H9 (cell line): ENCODE measurements at regions not wholly inside any gene's neighbourhood (a gene's known extent, or its start where the extent isn't known, plus 50 kb on each side); places are given as distances from the start of the nearest gene placed in this dataset.

Source experiments
- DNase-seq: peaks from one replicate; pipeline ENCODE4 v3.0.0-alpha.2; 2017
- H2AFZ ChIP-seq: one replicate; pipeline ENCODE4 v1.6.1; 2013; ENCODE audit warnings: mild to moderate bottlenecking, low read length, control low read depth, moderate library complexity
- H2AK5ac ChIP-seq: 2 replicates; pipeline ENCODE4 v1.6.1; 2013; ENCODE audit warnings: low read length, control low read depth, mixed read lengths; ENCODE audit not compliant: insufficient read length
- H2BK120ac ChIP-seq: one replicate; pipeline ENCODE4 v1.6.1; 2013; ENCODE audit warnings: low read depth, mild to moderate bottlenecking, low read length, control low read depth, inconsistent platforms; ENCODE audit not compliant: poor library complexity, severe bottlenecking
- H2BK12ac ChIP-seq: 2 replicates; pipeline ENCODE4 v1.6.1; 2013; ENCODE audit warnings: low read length, control low read depth, mixed read lengths, low read depth; ENCODE audit not compliant: insufficient read length
- H2BK15ac ChIP-seq: 2 replicates; pipeline ENCODE4 v1.6.1; 2013; ENCODE audit warnings: low read depth, low read length, control low read depth
- H2BK20ac ChIP-seq: one replicate; pipeline ENCODE4 v1.6.1; 2013; ENCODE audit warnings: low read depth, mild to moderate bottlenecking, low read length, control low read depth, inconsistent platforms; ENCODE audit not compliant: poor library complexity, severe bottlenecking
- H2BK5ac ChIP-seq: 2 replicates; pipeline ENCODE4 v1.6.1; 2013; ENCODE audit warnings: low read length, control low read depth, mixed read lengths; ENCODE audit not compliant: insufficient read length
- H3K14ac ChIP-seq: 2 replicates; pipeline ENCODE4 v1.6.1; 2013; ENCODE audit warnings: low read length, control low read depth; ENCODE audit not compliant: insufficient read depth
- H3K18ac ChIP-seq: 2 replicates; pipeline ENCODE4 v1.6.1; 2013; ENCODE audit warnings: low read depth, mild to moderate bottlenecking, mixed read lengths, low read length, control low read depth; ENCODE audit not compliant: insufficient read length
- H3K23ac ChIP-seq: 2 replicates; pipeline ENCODE4 v1.6.1; 2013; ENCODE audit warnings: low read length, control low read depth, mixed read lengths, low read depth; ENCODE audit not compliant: insufficient read length
- H3K23me2 ChIP-seq: 2 replicates; pipeline ENCODE4 v1.6.1; 2013; ENCODE audit warnings: low read depth, mild to moderate bottlenecking, mixed read lengths, low read length, control low read depth; ENCODE audit not compliant: insufficient read length, poor library complexity, severe bottlenecking
- H3K27ac ChIP-seq: 2 replicates; pipeline ENCODE4 v1.5.1; 2013; ENCODE audit warnings: low read length, control low read depth, mixed read lengths, low read depth; ENCODE audit not compliant: insufficient read length
- H3K27me3 ChIP-seq: 2 replicates; pipeline ENCODE4 v1.6.1; 2013; ENCODE audit warnings: low read length, control low read depth, inconsistent platforms; ENCODE audit not compliant: insufficient read depth
- H3K4ac ChIP-seq: 2 replicates; pipeline ENCODE4 v1.6.1; 2013; ENCODE audit warnings: low read depth, mild to moderate bottlenecking, control low read depth, inconsistent platforms, low read length, moderate library complexity
- H3K4me1 ChIP-seq: 2 replicates; pipeline ENCODE4 v1.6.1; 2013; ENCODE audit warnings: low read length, control low read depth, inconsistent platforms; ENCODE audit not compliant: insufficient read depth
- H3K4me2 ChIP-seq: 2 replicates; pipeline ENCODE4 v1.6.1; 2013; ENCODE audit warnings: low read length, control low read depth, mixed read lengths; ENCODE audit not compliant: insufficient read length, insufficient read depth
- H3K56ac ChIP-seq: 2 replicates; pipeline ENCODE4 v1.6.1; 2013; ENCODE audit warnings: low read depth, mild to moderate bottlenecking, mixed read lengths, low read length, control low read depth; ENCODE audit not compliant: insufficient read length
- H3K79me1 ChIP-seq: 2 replicates; pipeline ENCODE4 v1.6.1; 2013; ENCODE audit warnings: low read depth, mild to moderate bottlenecking, moderate library complexity, low read length, control low read depth, inconsistent platforms; ENCODE audit not compliant: insufficient read depth, poor library complexity, severe bottlenecking
- H3K79me2 ChIP-seq: 2 replicates; pipeline ENCODE4 v1.6.1; 2013; ENCODE audit warnings: low read length, control low read depth, inconsistent platforms; ENCODE audit not compliant: insufficient read depth
- H3K9ac ChIP-seq: 2 replicates; pipeline ENCODE4 v1.6.1; 2013; ENCODE audit warnings: low read length, control low read depth, mixed read lengths; ENCODE audit not compliant: insufficient read length; ENCODE audit errors: extremely low read depth
- H3K9me3 ChIP-seq: one replicate; pipeline ENCODE4 v1.6.1; 2013; ENCODE audit warnings: low read depth, low read length, inconsistent platforms; ENCODE audit not compliant: control insufficient read depth
- H3T11ph ChIP-seq: one replicate; pipeline ENCODE4 v1.6.1; 2013; ENCODE audit warnings: mild to moderate bottlenecking, low read length, control low read depth, inconsistent platforms
- H4K20me1 ChIP-seq: one replicate; pipeline ENCODE4 v1.6.1; 2013; ENCODE audit not compliant: control insufficient read depth, insufficient read length, insufficient read depth
- H4K5ac ChIP-seq: 2 replicates; pipeline ENCODE4 v1.6.1; 2013; ENCODE audit warnings: low read depth, mild to moderate bottlenecking, mixed read lengths, low read length, control low read depth; ENCODE audit not compliant: insufficient read length
- H4K8ac ChIP-seq: replicated peaks from 2 replicates; pipeline ENCODE4 v1.6.1; 2013; ENCODE audit warnings: low read length, control low read depth, mixed read lengths, low read depth; ENCODE audit not compliant: insufficient read length
- H4K91ac ChIP-seq: 2 replicates; pipeline ENCODE4 v1.6.1; 2013; ENCODE audit warnings: low read depth, mild to moderate bottlenecking, moderate library complexity, mixed read lengths, low read length, control low read depth; ENCODE audit not compliant: insufficient read length
- H3K27ac Mint-ChIP-seq, 3 experiments: 2 replicates in 2 of 3; 3 replicates in 1 of 3; pipeline ENCODE4 v1.8.0; 2020 to 2021; ENCODE audit warnings: mixed read lengths in 3 of 3, mild to moderate bottlenecking in 1 of 3, moderate library complexity in 1 of 3
- H3K27me3 Mint-ChIP-seq: 2 replicates; pipeline ENCODE4 v1.8.0; 2021; ENCODE audit warnings: low read depth, mild to moderate bottlenecking, moderate library complexity, mixed read lengths
- H3K36me3 Mint-ChIP-seq, 3 experiments: 2 replicates in 2 of 3; 3 replicates in 1 of 3; pipeline ENCODE4 v1.8.0; 2020 to 2021; ENCODE audit warnings: low read depth in 3 of 3, mixed read lengths in 3 of 3; ENCODE audit not compliant: insufficient read depth in 1 of 3
- H3K4me1 Mint-ChIP-seq, 2 experiments: 2 replicates each; pipeline ENCODE4 v1.8.0; 2020; ENCODE audit warnings: mixed read lengths in 2 of 2
- H3K4me3 Mint-ChIP-seq, 2 experiments: 2 replicates in 1 of 2; 3 replicates in 1 of 2; pipeline ENCODE4 v1.8.0; 2020 to 2021; ENCODE audit warnings: mild to moderate bottlenecking in 2 of 2, mixed read lengths in 2 of 2, moderate library complexity in 1 of 2
- H3K9me3 Mint-ChIP-seq, 2 experiments: 2 replicates in 1 of 2; 3 replicates in 1 of 2; pipeline ENCODE4 v1.8.0; 2020; ENCODE audit warnings: mild to moderate bottlenecking in 2 of 2, mixed read lengths in 2 of 2, moderate library complexity in 1 of 2
- CTCF ChIP-seq: fragments of 200-600 bp; sonication (generic); conservative IDR thresholded peaks from 3 replicates; pipeline ENCODE4 v1.8.0; 2021; ENCODE audit warnings: antibody characterized with exemption, mild to moderate bottlenecking
- WGBS: extraction: QIAGEN DNeasy Blood & Tissue Kit; methylation state at CpG from one replicate; pipeline ENCODE4 v1.1.7; 2013; ENCODE audit warnings: missing lambda C conversion rate, low lambda C conversion rate, mixed read lengths; ENCODE audit not compliant: insufficient read length; ENCODE audit errors: extremely low coverage; 5-methylcytosine and 5-hydroxymethylcytosine counted together

- Histone ChIP-seq H3K79me2 (no peaks in the 10 kb centered on the region), H3K23ac (no peak overlapping the region)
- no peaks in the 10 kb centered on the region for H3K36me3 Mint-ChIP-seq
These were observed 120.5 kb upstream of the GYPC start for GRCh38 chr2:126535408-126535807.

More at GRCh38 chr2:126535408-126535807, 120.5 kb upstream of the GYPC start:
- Histone ChIP-seq H2BK5ac (no peak overlapping the region), H2BK15ac (no peak overlapping the region), H3K79me1 (no peaks in the 10 kb centered on the region), H2BK20ac (no peak overlapping the region), H2BK120ac (no peak overlapping the region), H4K91ac (no peak overlapping the region), H3K27ac (no peak overlapping the region), H3K27me3 (no peaks in the 10 kb centered on the region), H3K18ac (no peak overlapping the region), H3K23me2 (no peaks in the 10 kb centered on the region), H3K56ac (no peak overlapping the region), H3K4ac (no peak overlapping the region), H2AFZ (no peak overlapping the region), H2AK5ac (no peak overlapping the region), H2BK12ac (no peak overlapping the region), H3K14ac (no peak overlapping the region), H3K4me1 (no peaks in the 10 kb centered on the region), H4K20me1 (no peaks in the 10 kb centered on the region), H3K9me3 (no peaks in the 10 kb centered on the region), H3K4me2 (no peak overlapping the region), H3T11ph (no peak overlapping the region), H4K8ac (no peak overlapping the region), H3K9ac (no peak overlapping the region), H4K5ac (no peak overlapping the region)
- WGBS: no CpG with 5 or more reads among the region's 6 CpGs
- DNase-seq: no peak
- Mint-ChIP-seq H3K27me3 (peaks cover 7% of the 10 kb centered on the region; the same call in 1 of the 2 replicates), H3K9me3 (peaks cover 0 to 4% of the 10 kb centered on the region in 2 experiments; a peak in 1 of 5 replicates), H3K4me1 (no peaks in the 10 kb centered on the region), H3K27ac (no peak overlapping the region), H3K4me3 (no peak overlapping the region)
- no peak for TF ChIP-seq CTCF
